Gastrocnemius medialis (tissue), 4 donors: ENCODE measurements at regions not wholly inside any gene's neighbourhood (a gene's known extent, or its start where the extent isn't known, plus 50 kb on each side); places are given as distances from the start of the nearest gene placed in this dataset.

ENCODE experiments used
- POLR2A ChIP-seq, 2 donors: fragments of 450-650 bp; IDR thresholded peaks; one replicate each; pipeline ENCODE4 v1.6.1; 2017; ENCODE audit warnings: antibody characterized with exemption in 2 of 2, mild to moderate bottlenecking in 2 of 2, moderate library complexity in 2 of 2
- TF ChIP-seq, protein P1 (sequence below), 5 experiments: fragments of 450-650 bp in 3 of 5; fragments of 200-600 bp in 2 of 5; sonication (generic) in 2 of 5; IDR thresholded peaks in 4 of 5; conservative IDR thresholded peaks in 1 of 5; 1 replicate in 4 of 5; 2 replicates in 1 of 5; pipeline ENCODE4 v1.5.1; 2016 to 2019; ENCODE audit warnings: antibody characterized with exemption in 5 of 5, mild to moderate bottlenecking in 3 of 5, moderate library complexity in 3 of 5

GRCh38 chr3:139755551-139755950, 77.8 kb upstream of the NMNAT3 start:
- no peak for TF ChIP-seq POLR2A (IDR thresholded peaks at IDR 0.05)
- TF ChIP-seq, protein P1, sequence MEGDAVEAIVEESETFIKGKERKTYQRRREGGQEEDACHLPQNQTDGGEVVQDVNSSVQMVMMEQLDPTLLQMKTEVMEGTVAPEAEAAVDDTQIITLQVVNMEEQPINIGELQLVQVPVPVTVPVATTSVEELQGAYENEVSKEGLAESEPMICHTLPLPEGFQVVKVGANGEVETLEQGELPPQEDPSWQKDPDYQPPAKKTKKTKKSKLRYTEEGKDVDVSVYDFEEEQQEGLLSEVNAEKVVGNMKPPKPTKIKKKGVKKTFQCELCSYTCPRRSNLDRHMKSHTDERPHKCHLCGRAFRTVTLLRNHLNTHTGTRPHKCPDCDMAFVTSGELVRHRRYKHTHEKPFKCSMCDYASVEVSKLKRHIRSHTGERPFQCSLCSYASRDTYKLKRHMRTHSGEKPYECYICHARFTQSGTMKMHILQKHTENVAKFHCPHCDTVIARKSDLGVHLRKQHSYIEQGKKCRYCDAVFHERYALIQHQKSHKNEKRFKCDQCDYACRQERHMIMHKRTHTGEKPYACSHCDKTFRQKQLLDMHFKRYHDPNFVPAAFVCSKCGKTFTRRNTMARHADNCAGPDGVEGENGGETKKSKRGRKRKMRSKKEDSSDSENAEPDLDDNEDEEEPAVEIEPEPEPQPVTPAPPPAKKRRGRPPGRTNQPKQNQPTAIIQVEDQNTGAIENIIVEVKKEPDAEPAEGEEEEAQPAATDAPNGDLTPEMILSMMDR (IDR thresholded peaks at IDR 0.05 in 4 of 5, conservative IDR thresholded peaks at IDR 0.05 in 1 of 5) = no peak
